Fibroblast of lung (primary cell): ENCODE measurements at regions not wholly inside any gene's neighbourhood (a gene's known extent, or its start where the extent isn't known, plus 50 kb on each side); places are given as distances from the start of the nearest gene placed in this dataset.

Source experiments
- EZH2 ChIP-seq: IDR thresholded peaks from 2 replicates; pipeline ENCODE4 v1.5.1; 2012; ENCODE audit warnings: low read length, control low read depth, mild to moderate bottlenecking; ENCODE audit errors: missing control alignments
- TF ChIP-seq, protein P1 (sequence below), 2 donors: IDR thresholded peaks in 1 of 2; conservative IDR thresholded peaks in 1 of 2; 1 replicate in 1 of 2; 2 replicates in 1 of 2; pipeline ENCODE4 v1.5.1; 2011 to 2012; ENCODE audit warnings: low read length in 2 of 2, control low read depth in 1 of 2, inconsistent platforms in 1 of 2, low read depth in 1 of 2, mild to moderate bottlenecking in 1 of 2

DNA sequence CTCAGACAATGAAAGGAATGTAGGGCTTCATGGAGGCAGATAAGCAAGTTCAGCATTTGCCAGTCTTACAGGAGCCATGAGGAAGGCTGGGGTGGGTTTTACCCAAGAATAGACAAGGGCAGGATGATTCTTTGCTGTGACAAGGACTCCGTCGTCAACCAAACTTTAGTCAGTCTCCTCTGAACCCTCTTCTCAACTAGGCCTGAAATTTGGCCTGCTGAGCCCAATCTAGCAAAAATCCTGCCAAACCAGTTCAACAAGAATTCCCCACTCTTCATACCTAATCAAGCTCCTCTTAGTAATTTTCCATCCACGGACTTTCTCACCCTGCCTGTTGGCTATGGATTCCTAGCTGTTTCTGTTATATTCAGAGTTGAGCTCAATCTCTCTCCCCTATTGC is 280.5 kb downstream of the TBL1XR1 start:
- TF ChIP-seq, protein P1, sequence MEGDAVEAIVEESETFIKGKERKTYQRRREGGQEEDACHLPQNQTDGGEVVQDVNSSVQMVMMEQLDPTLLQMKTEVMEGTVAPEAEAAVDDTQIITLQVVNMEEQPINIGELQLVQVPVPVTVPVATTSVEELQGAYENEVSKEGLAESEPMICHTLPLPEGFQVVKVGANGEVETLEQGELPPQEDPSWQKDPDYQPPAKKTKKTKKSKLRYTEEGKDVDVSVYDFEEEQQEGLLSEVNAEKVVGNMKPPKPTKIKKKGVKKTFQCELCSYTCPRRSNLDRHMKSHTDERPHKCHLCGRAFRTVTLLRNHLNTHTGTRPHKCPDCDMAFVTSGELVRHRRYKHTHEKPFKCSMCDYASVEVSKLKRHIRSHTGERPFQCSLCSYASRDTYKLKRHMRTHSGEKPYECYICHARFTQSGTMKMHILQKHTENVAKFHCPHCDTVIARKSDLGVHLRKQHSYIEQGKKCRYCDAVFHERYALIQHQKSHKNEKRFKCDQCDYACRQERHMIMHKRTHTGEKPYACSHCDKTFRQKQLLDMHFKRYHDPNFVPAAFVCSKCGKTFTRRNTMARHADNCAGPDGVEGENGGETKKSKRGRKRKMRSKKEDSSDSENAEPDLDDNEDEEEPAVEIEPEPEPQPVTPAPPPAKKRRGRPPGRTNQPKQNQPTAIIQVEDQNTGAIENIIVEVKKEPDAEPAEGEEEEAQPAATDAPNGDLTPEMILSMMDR (conservative IDR thresholded peaks at IDR 0.05 in 1 of 2, IDR thresholded peaks at IDR 0.05 in 1 of 2; ENCODE audit: low read depth in 1 of 2, low read length in 2 of 2): no peak
- no peak for TF ChIP-seq EZH2
